GM12878 (cell line): ENCODE measurements at regions not wholly inside any gene's neighbourhood (a gene's known extent, or its start where the extent isn't known, plus 50 kb on each side); places are given as distances from the start of the nearest gene placed in this dataset.
"Not testable (repeated sequence)": the region's sequence is repeated elsewhere in the genome, so short reads cannot be mapped to it uniquely, and the experiment has no call there.

ENCODE experiments used
- ATF7 ChIP-seq: fragments of 450-650 bp; IDR thresholded peaks from 2 replicates; pipeline ENCODE4 v1.6.1; 2016; ENCODE audit warnings: low read depth, mild to moderate bottlenecking
- BRCA1 ChIP-seq: IDR thresholded peaks from 2 replicates; pipeline ENCODE4 v1.6.1; 2011; ENCODE audit warnings: low read depth, low read length, improper control_type of control experiment
- IRF3 ChIP-seq: fragments of 450-650 bp; IDR thresholded peaks from 2 replicates; pipeline ENCODE4 v1.6.1; 2014; ENCODE audit warnings: mild to moderate bottlenecking
- NBN ChIP-seq: fragments of 450-650 bp; IDR thresholded peaks from 2 replicates; pipeline ENCODE4 v1.6.1; 2016
- PAX5 ChIP-seq: IDR thresholded peaks from 2 replicates; pipeline ENCODE4 v1.6.1; 2011; ENCODE audit warnings: low read depth, low read length, borderline replicate concordance
- TAF1 ChIP-seq: IDR thresholded peaks from 2 replicates; pipeline ENCODE4 v1.6.1; 2011; ENCODE audit warnings: mild to moderate bottlenecking, low read depth, low read length, borderline replicate concordance
- TBL1XR1 ChIP-seq: IDR thresholded peaks from 2 replicates; pipeline ENCODE4 v1.6.1; 2012; ENCODE audit warnings: low read depth, low read length, improper control_type of control experiment

GRCh38 chr5:143519215-143519614 lies 115.7 kb upstream of the NR3C1 start:
- not testable (repeated sequence) for TF ChIP-seq ATF7, BRCA1, IRF3, TBL1XR1, NBN, TAF1, PAX5
